ENCODE measurements at regions not wholly inside any gene's neighbourhood (a gene's known extent, or its start where the extent isn't known, plus 50 kb on each side); places are given as distances from the start of the nearest gene placed in this dataset.
A peak's percentile ranks its signal among the peaks of the same experiment; 100 is the strongest.

GRCh38 chr9:107675351-107676259 is 186.0 kb upstream of the KLF4 start:
- Histone ChIP-seq H3K9ac (ENCODE audit: low read depth in 1 of 2, low read length in 2 of 2) (no peak overlapping the region), H3K27me3 (ENCODE audit: control insufficient read depth in 4 of 4, insufficient read depth in 4 of 4, low read length in 3 of 4) (no peaks in the 10 kb centered on the region), H3K36me3 (ENCODE audit: control insufficient read depth in 4 of 4, insufficient read depth in 3 of 4, low read depth in 1 of 4, low read length in 3 of 4) (no peaks in the 10 kb centered on the region), H3K4me3 (ENCODE audit: low read depth in 1 of 3, low read length in 3 of 3) (no peak overlapping the region), H3K27ac (ENCODE audit: low read depth in 1 of 2, low read length in 2 of 2) (no peak overlapping the region), H3K4me1 (ENCODE audit: control insufficient read depth in 4 of 4, insufficient read depth in 4 of 4, low read length in 3 of 4) (no peaks in the 10 kb centered on the region), H3K9me3 (ENCODE audit: control insufficient read depth in 4 of 4, low read length in 3 of 4) (no peaks in the 10 kb centered on the region)
- 77% methylated on average over 10 of the region's 10 CpGs for WGBS
- TF ChIP-seq FOXA2 (IDR thresholded peaks at IDR 0.05): no peak
- TF ChIP-seq NR2F2 (IDR thresholded peaks at IDR 0.05): no peak
- no peak for TF ChIP-seq MAX (IDR thresholded peaks at IDR 0.05)
- no peak for TF ChIP-seq CTCF (IDR thresholded peaks at IDR 0.05; ENCODE audit: low read depth, low read length, missing input control)
- TF ChIP-seq SP1 (IDR thresholded peaks at IDR 0.05): no peak
- TF ChIP-seq EGR1 (IDR thresholded peaks at IDR 0.05; ENCODE audit: low read depth in 2 of 2): no peak
- no peak for TF ChIP-seq RXRA (IDR thresholded peaks at IDR 0.05)
- no peak for TF ChIP-seq REST (IDR thresholded peaks at IDR 0.05)
- no peak for TF ChIP-seq RAD21 (IDR thresholded peaks at IDR 0.05)
- no peak for TF ChIP-seq YY1 (IDR thresholded peaks at IDR 0.05)
- TF ChIP-seq ZBTB33 (IDR thresholded peaks at IDR 0.05): no peak
- DNase-seq (ENCODE audit: low spot score): no peak

- DNase-seq (ENCODE audit: low spot score): no peak
- Histone ChIP-seq H3K9ac (ENCODE audit: low read depth in 1 of 2, low read length in 2 of 2) (no peak overlapping the region), H3K4me1 (ENCODE audit: control insufficient read depth in 4 of 4, insufficient read depth in 4 of 4, low read length in 3 of 4) (no peaks in the 10 kb centered on the region), H3K9me3 (ENCODE audit: control insufficient read depth in 4 of 4, low read length in 3 of 4) (no peaks in the 10 kb centered on the region), H3K27ac (ENCODE audit: low read depth in 1 of 2, low read length in 2 of 2) (no peak overlapping the region), H3K27me3 (ENCODE audit: control insufficient read depth in 4 of 4, insufficient read depth in 4 of 4, low read length in 3 of 4) (no peaks in the 10 kb centered on the region), H3K4me3 (ENCODE audit: low read depth in 1 of 3, low read length in 3 of 3) (no peak overlapping the region), H3K36me3 (ENCODE audit: control insufficient read depth in 4 of 4, insufficient read depth in 3 of 4, low read depth in 1 of 4, low read length in 3 of 4) (no peaks in the 10 kb centered on the region)
- peak in 1 of 2 donors; percentile 38 for TF ChIP-seq RAD21 (IDR thresholded peaks at IDR 0.05)
- no peak for TF ChIP-seq SP1 (IDR thresholded peaks at IDR 0.05)
- 76% methylated on average over 5 of the region's 5 CpGs for WGBS
Measured at GRCh38 chr9:107674721-107675277, 185.2 kb upstream of the KLF4 start.
